ENCODE measurements at regions not wholly inside any gene's neighbourhood (a gene's known extent, or its start where the extent isn't known, plus 50 kb on each side); places are given as distances from the start of the nearest gene placed in this dataset.

DNA sequence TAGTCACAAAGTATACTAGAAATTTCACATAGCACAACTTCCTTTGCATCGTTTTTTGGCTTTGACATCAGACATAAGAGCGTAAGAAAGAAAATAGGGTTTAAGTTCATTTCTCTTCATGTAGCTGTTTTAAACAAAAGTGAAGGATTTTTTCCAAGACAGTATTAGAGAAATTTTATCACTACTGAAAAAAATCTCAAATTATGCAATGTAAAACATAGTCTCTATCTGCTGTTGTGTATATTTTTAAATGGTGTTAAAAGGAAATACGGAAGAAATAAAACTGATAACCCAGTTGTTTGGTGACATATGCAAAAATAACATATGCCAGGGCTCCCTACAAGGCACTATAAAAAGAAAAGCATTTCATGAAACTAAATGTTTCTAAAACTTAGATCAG, 1449.4 kb downstream of the LRRC4C start:
- no peaks in the 10 kb centered on the region for H3K9me3 ChIP-seq (ENCODE audit: control insufficient read depth, insufficient read depth, low read depth, low read length)
- BruUV-seq (replicated peaks): no TSS peak
- intact Hi-C loops (cut with micrococcal nuclease; ENCODE audit: unreplicated experiment) (no loop called here), in situ Hi-C loops (cut with HindIII; ENCODE audit: low pct_unique_long_range_greater_than_20kb, low sequenced_read_pairs) (no loop called here)
- POLR2A ChIA-PET: no interaction called here
- H3K4me1 ChIP-seq (ENCODE audit: control insufficient read depth, insufficient read depth, low read length): no peaks in the 10 kb centered on the region
- CTCF ChIA-PET: no interaction called here
- no peaks in the 10 kb centered on the region for H3K36me3 ChIP-seq (ENCODE audit: control insufficient read depth, insufficient read depth, low read length)
- ATAC-seq (no peak), DNase-seq (ENCODE audit: low read depth, low spot score) (no peak)
- H3K27ac ChIP-seq (ENCODE audit: low read length): no peak overlapping the region
- H3K4me3 ChIP-seq (ENCODE audit: low read depth in 2 of 2, low read length in 2 of 2): no peak overlapping the region
- TF ChIP-seq SIN3A (IDR thresholded peaks at IDR 0.05; ENCODE audit: borderline replicate concordance, insufficient read depth, low read depth, low read length) (no peak), TCF7L2 (IDR thresholded peaks at IDR 0.05; ENCODE audit: low read depth, low read length) (no peak), POLR2AphosphoS5 (IDR thresholded peaks at IDR 0.05; ENCODE audit: low read depth, low read length) (no peak)
- TF ChIP-seq, protein P1, sequence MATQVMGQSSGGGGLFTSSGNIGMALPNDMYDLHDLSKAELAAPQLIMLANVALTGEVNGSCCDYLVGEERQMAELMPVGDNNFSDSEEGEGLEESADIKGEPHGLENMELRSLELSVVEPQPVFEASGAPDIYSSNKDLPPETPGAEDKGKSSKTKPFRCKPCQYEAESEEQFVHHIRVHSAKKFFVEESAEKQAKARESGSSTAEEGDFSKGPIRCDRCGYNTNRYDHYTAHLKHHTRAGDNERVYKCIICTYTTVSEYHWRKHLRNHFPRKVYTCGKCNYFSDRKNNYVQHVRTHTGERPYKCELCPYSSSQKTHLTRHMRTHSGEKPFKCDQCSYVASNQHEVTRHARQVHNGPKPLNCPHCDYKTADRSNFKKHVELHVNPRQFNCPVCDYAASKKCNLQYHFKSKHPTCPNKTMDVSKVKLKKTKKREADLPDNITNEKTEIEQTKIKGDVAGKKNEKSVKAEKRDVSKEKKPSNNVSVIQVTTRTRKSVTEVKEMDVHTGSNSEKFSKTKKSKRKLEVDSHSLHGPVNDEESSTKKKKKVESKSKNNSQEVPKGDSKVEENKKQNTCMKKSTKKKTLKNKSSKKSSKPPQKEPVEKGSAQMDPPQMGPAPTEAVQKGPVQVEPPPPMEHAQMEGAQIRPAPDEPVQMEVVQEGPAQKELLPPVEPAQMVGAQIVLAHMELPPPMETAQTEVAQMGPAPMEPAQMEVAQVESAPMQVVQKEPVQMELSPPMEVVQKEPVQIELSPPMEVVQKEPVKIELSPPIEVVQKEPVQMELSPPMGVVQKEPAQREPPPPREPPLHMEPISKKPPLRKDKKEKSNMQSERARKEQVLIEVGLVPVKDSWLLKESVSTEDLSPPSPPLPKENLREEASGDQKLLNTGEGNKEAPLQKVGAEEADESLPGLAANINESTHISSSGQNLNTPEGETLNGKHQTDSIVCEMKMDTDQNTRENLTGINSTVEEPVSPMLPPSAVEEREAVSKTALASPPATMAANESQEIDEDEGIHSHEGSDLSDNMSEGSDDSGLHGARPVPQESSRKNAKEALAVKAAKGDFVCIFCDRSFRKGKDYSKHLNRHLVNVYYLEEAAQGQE (IDR thresholded peaks at IDR 0.05; ENCODE audit: insufficient read depth in 1 of 2, low read depth in 2 of 2, low read length in 1 of 2): no peak
- TF ChIP-seq, protein P2, sequence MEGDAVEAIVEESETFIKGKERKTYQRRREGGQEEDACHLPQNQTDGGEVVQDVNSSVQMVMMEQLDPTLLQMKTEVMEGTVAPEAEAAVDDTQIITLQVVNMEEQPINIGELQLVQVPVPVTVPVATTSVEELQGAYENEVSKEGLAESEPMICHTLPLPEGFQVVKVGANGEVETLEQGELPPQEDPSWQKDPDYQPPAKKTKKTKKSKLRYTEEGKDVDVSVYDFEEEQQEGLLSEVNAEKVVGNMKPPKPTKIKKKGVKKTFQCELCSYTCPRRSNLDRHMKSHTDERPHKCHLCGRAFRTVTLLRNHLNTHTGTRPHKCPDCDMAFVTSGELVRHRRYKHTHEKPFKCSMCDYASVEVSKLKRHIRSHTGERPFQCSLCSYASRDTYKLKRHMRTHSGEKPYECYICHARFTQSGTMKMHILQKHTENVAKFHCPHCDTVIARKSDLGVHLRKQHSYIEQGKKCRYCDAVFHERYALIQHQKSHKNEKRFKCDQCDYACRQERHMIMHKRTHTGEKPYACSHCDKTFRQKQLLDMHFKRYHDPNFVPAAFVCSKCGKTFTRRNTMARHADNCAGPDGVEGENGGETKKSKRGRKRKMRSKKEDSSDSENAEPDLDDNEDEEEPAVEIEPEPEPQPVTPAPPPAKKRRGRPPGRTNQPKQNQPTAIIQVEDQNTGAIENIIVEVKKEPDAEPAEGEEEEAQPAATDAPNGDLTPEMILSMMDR (IDR thresholded peaks at IDR 0.05): no peak
- no peaks in the 10 kb centered on the region for H3K27me3 ChIP-seq (ENCODE audit: control insufficient read depth, insufficient read depth, low read length)

DNA sequence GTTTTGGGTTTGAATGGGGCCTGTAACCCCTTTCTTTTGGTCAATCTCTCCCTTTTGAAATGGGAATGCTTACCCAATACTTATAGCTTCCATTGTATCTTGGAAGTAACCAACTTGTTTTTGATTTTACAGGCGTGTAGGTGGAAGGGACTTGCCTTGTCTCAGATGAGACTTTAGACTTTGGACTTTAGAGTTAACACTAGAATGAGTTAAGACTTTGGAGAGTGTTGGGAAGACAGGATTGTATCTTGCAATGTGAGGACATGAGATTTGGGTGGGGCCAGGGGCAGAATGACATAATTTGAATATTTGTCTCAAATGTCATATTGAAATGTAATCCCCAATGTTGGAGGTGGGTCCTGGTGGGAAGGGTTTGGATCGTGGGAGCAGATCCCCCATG, 1466.9 kb downstream of the LRRC4C start:
- intact Hi-C loops (cut with micrococcal nuclease; ENCODE audit: unreplicated experiment): no loop called here
- ChIA-PET POLR2A (no interaction called here), CTCF (no interaction called here)
- ATAC-seq (no peak), DNase-seq (ENCODE audit: low read depth, low spot score) (no peak)
- BruUV-seq (replicated peaks): no TSS peak
- H3K9me3 ChIP-seq (ENCODE audit: control insufficient read depth, insufficient read depth, low read depth, low read length): no peaks in the 10 kb centered on the region
- TF ChIP-seq POLR2AphosphoS5 (IDR thresholded peaks at IDR 0.05; ENCODE audit: low read depth, low read length) (no peak), SIN3A (IDR thresholded peaks at IDR 0.05; ENCODE audit: borderline replicate concordance, insufficient read depth, low read depth, low read length) (no peak), TCF7L2 (IDR thresholded peaks at IDR 0.05; ENCODE audit: low read depth, low read length) (no peak)
- TF ChIP-seq, protein P1 (IDR thresholded peaks at IDR 0.05; ENCODE audit: insufficient read depth in 1 of 2, low read depth in 2 of 2, low read length in 1 of 2): no peak
- TF ChIP-seq, protein P2 (IDR thresholded peaks at IDR 0.05): no peak
- H3K4me1 ChIP-seq (ENCODE audit: control insufficient read depth, insufficient read depth, low read length): no peaks in the 10 kb centered on the region
- no peaks in the 10 kb centered on the region for H3K36me3 ChIP-seq (ENCODE audit: control insufficient read depth, insufficient read depth, low read length)
- no peaks in the 10 kb centered on the region for H3K27me3 ChIP-seq (ENCODE audit: control insufficient read depth, insufficient read depth, low read length)
- in situ Hi-C loops (cut with HindIII; ENCODE audit: low pct_unique_long_range_greater_than_20kb, low sequenced_read_pairs): no loop called here
- no peak overlapping the region for H3K4me3 ChIP-seq (ENCODE audit: low read depth in 2 of 2, low read length in 2 of 2)
- no peak overlapping the region for H3K27ac ChIP-seq (ENCODE audit: low read length)
